Natural killer cell treated with Interleukin-12 subunit alpha and Interleukin-12 subunit beta and Interleukin-15 and Interleukin-18, amount 100 ng/mL, for 72 hours (primary cell): ENCODE measurements at regions not wholly inside any gene's neighbourhood (a gene's known extent, or its start where the extent isn't known, plus 50 kb on each side); places are given as distances from the start of the nearest gene placed in this dataset.
"Not testable (repeated sequence)": the region's sequence is repeated elsewhere in the genome, so short reads cannot be mapped to it uniquely, and the experiment has no call there.

Experiments used
- ATAC-seq, 2 donors: fragments of 150-1000 bp; cut with Tn5 transposase in 1 of 2; sonication (Bioruptor Pico), chemical (Tn5 transposase) in 1 of 2; 2 replicates each; pipeline ENCODE4 v1.10.0; 2021
- DNase-seq: peaks from one replicate; pipeline ENCODE4 v3.0.0; 2022; ENCODE audit warnings: low spot score
- H3K27ac Mint-ChIP-seq, 2 donors: 1 replicate in 1 of 2; 2 replicates in 1 of 2; pipeline ENCODE4 v1.8.0; 2022; ENCODE audit warnings: mixed read lengths in 2 of 2, mild to moderate bottlenecking in 1 of 2, moderate library complexity in 1 of 2
- H3K27me3 Mint-ChIP-seq, 2 donors: 1 replicate in 1 of 2; 2 replicates in 1 of 2; pipeline ENCODE4 v1.8.0; 2022; ENCODE audit warnings: mixed read lengths in 2 of 2
- H3K36me3 Mint-ChIP-seq: one replicate; pipeline ENCODE4 v1.8.0; 2022; ENCODE audit warnings: mixed read lengths
- H3K4me1 Mint-ChIP-seq, 2 donors: 1 replicate in 1 of 2; 2 replicates in 1 of 2; pipeline ENCODE4 v1.8.0; 2022; ENCODE audit warnings: low read depth in 2 of 2, mixed read lengths in 2 of 2, mild to moderate bottlenecking in 1 of 2
- H3K4me3 Mint-ChIP-seq: one replicate; pipeline ENCODE4 v1.8.0; 2022; ENCODE audit warnings: mixed read lengths
- H3K9me3 Mint-ChIP-seq: 2 replicates; pipeline ENCODE4 v1.8.0; 2022; ENCODE audit warnings: mixed read lengths

- H3K36me3 Mint-ChIP-seq, result no peaks in the 10 kb centered on the region
- H3K9me3 Mint-ChIP-seq, result no peaks in the 10 kb centered on the region
- H3K27me3 Mint-ChIP-seq, result peaks cover 3 to 8% of the 10 kb centered on the region in 2 donors
- H3K27ac Mint-ChIP-seq, result no peak overlapping the region
- H3K4me3 Mint-ChIP-seq, result no peak overlapping the region
- DNase-seq (no peak), ATAC-seq (no peak)
- H3K4me1 Mint-ChIP-seq, result peaks cover 5 to 6% of the 10 kb centered on the region in 2 donors
These were observed 338.4 kb downstream of the SATB1 start for GRCh38 chr3:18086760-18087159.

GRCh38 chr3:18086078-18086477 lies 339.1 kb downstream of the SATB1 start:
- H3K4me1 Mint-ChIP-seq, result peaks cover 5 to 6% of the 10 kb centered on the region in 2 donors
- H3K36me3 Mint-ChIP-seq, result no peaks in the 10 kb centered on the region
- ATAC-seq (no peak), DNase-seq (no peak)
- H3K27ac Mint-ChIP-seq, result no peak overlapping the region
- H3K27me3 Mint-ChIP-seq, result peaks cover 3 to 8% of the 10 kb centered on the region in 2 donors
- H3K4me3 Mint-ChIP-seq, result no peak overlapping the region
- H3K9me3 Mint-ChIP-seq, result no peaks in the 10 kb centered on the region

- H3K36me3 Mint-ChIP-seq, result no peaks in the 10 kb centered on the region
- no peak overlapping the region for H3K27ac Mint-ChIP-seq
- H3K9me3 Mint-ChIP-seq, result no peaks in the 10 kb centered on the region
- ATAC-seq (no peak), DNase-seq (no peak)
- H3K4me3 Mint-ChIP-seq, result no peak overlapping the region
- peaks cover 3 to 8% of the 10 kb centered on the region in 2 donors for H3K27me3 Mint-ChIP-seq
- H3K4me1 Mint-ChIP-seq, result peaks cover 5 to 6% of the 10 kb centered on the region in 2 donors
These were observed 339.7 kb downstream of the SATB1 start for GRCh38 chr3:18085429-18085828.

GRCh38 chr3:18083273-18083590 lies 340.8 kb upstream of the TBC1D5 start:
- ATAC-seq, result not testable (repeated sequence)

GRCh38 chr3:18082551-18083272 lies 340.3 kb upstream of the TBC1D5 start:
- no peak overlapping the region for H3K4me3 Mint-ChIP-seq
- H3K27ac Mint-ChIP-seq, result no peak overlapping the region
- ATAC-seq (no peak), DNase-seq (no peak)
- peaks cover 6 to 12% of the 10 kb centered on the region in 2 donors for H3K27me3 Mint-ChIP-seq
- H3K9me3 Mint-ChIP-seq, result no peaks in the 10 kb centered on the region
- peaks cover 1 to 2% of the 10 kb centered on the region in 2 donors for H3K4me1 Mint-ChIP-seq
- H3K36me3 Mint-ChIP-seq, result no peaks in the 10 kb centered on the region

More at GRCh38 chr3:18083273-18083590, 340.8 kb upstream of the TBC1D5 start:
- H3K36me3 Mint-ChIP-seq, DNase-seq, H3K9me3 Mint-ChIP-seq, H3K27ac Mint-ChIP-seq, H3K4me1 Mint-ChIP-seq, H3K4me3 Mint-ChIP-seq: not testable (repeated sequence)
- peaks cover 6 to 12% of the 10 kb centered on the region in 2 donors for H3K27me3 Mint-ChIP-seq

- H3K9me3 Mint-ChIP-seq, result no peaks in the 10 kb centered on the region
- H3K27ac Mint-ChIP-seq, result no peak overlapping the region
- no peaks in the 10 kb centered on the region for H3K36me3 Mint-ChIP-seq
- peaks cover 4 to 5% of the 10 kb centered on the region in 2 donors for H3K4me1 Mint-ChIP-seq
- H3K27me3 Mint-ChIP-seq, result peaks cover 7 to 8% of the 10 kb centered on the region in 2 donors
- H3K4me3 Mint-ChIP-seq, result no peak overlapping the region
- ATAC-seq (no peak), DNase-seq (no peak)
These were observed 337.8 kb upstream of the TBC1D5 start for GRCh38 chr3:18080198-18080689.

- peaks cover 5 to 6% of the 10 kb centered on the region in 2 donors for H3K27me3 Mint-ChIP-seq
- H3K4me3 Mint-ChIP-seq, result no peak overlapping the region
These were observed 337.3 kb upstream of the TBC1D5 start for GRCh38 chr3:18079739-18080138.

GRCh38 chr3:18079062-18079461 lies 336.6 kb upstream of the TBC1D5 start:
- Mint-ChIP-seq H3K27ac (no peak overlapping the region), H3K4me3 (no peak overlapping the region), H3K9me3 (no peaks in the 10 kb centered on the region), H3K27me3 (peaks cover 5 to 6% of the 10 kb centered on the region in 2 donors), H3K4me1 (peaks cover 4 to 5% of the 10 kb centered on the region in 2 donors), H3K36me3 (no peaks in the 10 kb centered on the region)
- ATAC-seq, result no peak
- no peak for DNase-seq

More at GRCh38 chr3:18079739-18080138, 337.3 kb upstream of the TBC1D5 start:
- Mint-ChIP-seq H3K9me3 (no peaks in the 10 kb centered on the region), H3K27ac (no peak overlapping the region), H3K4me1 (peaks cover 4 to 5% of the 10 kb centered on the region in 2 donors), H3K36me3 (no peaks in the 10 kb centered on the region)
- DNase-seq (no peak), ATAC-seq (no peak)

GRCh38 chr3:18077128-18077840 lies 334.9 kb upstream of the TBC1D5 start:
- no peak overlapping the region for H3K27ac Mint-ChIP-seq
- H3K9me3 Mint-ChIP-seq, result no peaks in the 10 kb centered on the region
- ATAC-seq, result no peak

GRCh38 chr3:18076301-18076700 lies 333.9 kb upstream of the TBC1D5 start:
- Mint-ChIP-seq H3K9me3 (no peaks in the 10 kb centered on the region), H3K4me1 (peaks cover 4 to 5% of the 10 kb centered on the region in 2 donors), H3K4me3 (no peak overlapping the region), H3K27ac (no peak overlapping the region), H3K27me3 (peaks cover 5 to 6% of the 10 kb centered on the region in 2 donors), H3K36me3 (no peaks in the 10 kb centered on the region)
- ATAC-seq (no peak), DNase-seq (no peak)

More at GRCh38 chr3:18077128-18077840, 334.9 kb upstream of the TBC1D5 start:
- no peak for DNase-seq
- Mint-ChIP-seq H3K4me1 (peaks cover 4 to 5% of the 10 kb centered on the region in 2 donors), H3K27me3 (peaks cover 5 to 6% of the 10 kb centered on the region in 2 donors), H3K36me3 (no peaks in the 10 kb centered on the region), H3K4me3 (no peak overlapping the region)

GRCh38 chr3:18075799-18076198 lies 333.4 kb upstream of the TBC1D5 start:
- Mint-ChIP-seq H3K4me3 (no peak overlapping the region), H3K27ac (no peak overlapping the region), H3K27me3 (peaks cover 5 to 6% of the 10 kb centered on the region in 2 donors), H3K36me3 (no peaks in the 10 kb centered on the region), H3K4me1 (peaks cover 4 to 5% of the 10 kb centered on the region in 2 donors), H3K9me3 (no peaks in the 10 kb centered on the region)
- no peak for DNase-seq
- ATAC-seq, result no peak

- H3K4me3 Mint-ChIP-seq, result no peak overlapping the region
- H3K27ac Mint-ChIP-seq, result no peak overlapping the region
- ATAC-seq, result no peak
- H3K36me3 Mint-ChIP-seq, result no peaks in the 10 kb centered on the region
- no peak for DNase-seq
- H3K9me3 Mint-ChIP-seq, result no peaks in the 10 kb centered on the region
- H3K27me3 Mint-ChIP-seq, result no peaks in the 10 kb centered on the region
- H3K4me1 Mint-ChIP-seq, result no peaks in the 10 kb centered on the region
These were observed 329.4 kb upstream of the TBC1D5 start for GRCh38 chr3:18071833-18072232.

GRCh38 chr3:18070944-18071343 lies 328.5 kb upstream of the TBC1D5 start:
- H3K36me3 Mint-ChIP-seq, result no peaks in the 10 kb centered on the region
- no peak for DNase-seq
- no peak overlapping the region for H3K27ac Mint-ChIP-seq
- no peaks in the 10 kb centered on the region for H3K9me3 Mint-ChIP-seq
- H3K27me3 Mint-ChIP-seq, result no peaks in the 10 kb centered on the region
- ATAC-seq, result no peak
- H3K4me1 Mint-ChIP-seq, result no peaks in the 10 kb centered on the region
- no peak overlapping the region for H3K4me3 Mint-ChIP-seq

- ATAC-seq, result no peak
- H3K27me3 Mint-ChIP-seq, result no peaks in the 10 kb centered on the region
- H3K27ac Mint-ChIP-seq, result no peak overlapping the region
- no peaks in the 10 kb centered on the region for H3K9me3 Mint-ChIP-seq
- no peaks in the 10 kb centered on the region for H3K36me3 Mint-ChIP-seq
- H3K4me1 Mint-ChIP-seq, result no peaks in the 10 kb centered on the region
- no peak for DNase-seq
- H3K4me3 Mint-ChIP-seq, result no peak overlapping the region
These were observed 327.8 kb upstream of the TBC1D5 start for GRCh38 chr3:18070231-18070630.
